ENCODE measurements at regions not wholly inside any gene's neighbourhood (a gene's known extent, or its start where the extent isn't known, plus 50 kb on each side); places are given as distances from the start of the nearest gene placed in this dataset.
A peak's percentile ranks its signal among the peaks of the same experiment; 100 is the strongest.

GRCh38 chr2:64383881-64384280 lies 70.1 kb upstream of the LGALSL start:
- Histone ChIP-seq H3K56ac (replicated peaks; ENCODE audit: insufficient read length, low read depth, low read length) (no peak overlapping the region), H3K14ac (ENCODE audit: insufficient read length) (no peak overlapping the region), H2BK5ac (ENCODE audit: low read depth, low read length) (no peak overlapping the region), H3K4ac (replicated peaks; ENCODE audit: insufficient read length, low read depth, low read length) (no peak overlapping the region), H3K18ac (ENCODE audit: extremely low read depth, low read length) (no peak overlapping the region), H2BK20ac (ENCODE audit: low read length) (no peak overlapping the region), H3K4me3 (ENCODE audit: extremely low read depth in 1 of 4, insufficient read depth in 2 of 4, low read depth in 3 of 4, low read length in 4 of 4) (no peak overlapping the region), H4K20me1 (replicated peaks in 1 of 2; ENCODE audit: control insufficient read depth in 1 of 2, insufficient read depth in 2 of 2, low read length in 2 of 2) (no peaks in the 10 kb centered on the region), H3K23me2 (ENCODE audit: low read depth, low read length) (no peaks in the 10 kb centered on the region), H3K4me2 (ENCODE audit: insufficient read depth in 1 of 2, low read depth in 2 of 2, low read length in 2 of 2) (no peak overlapping the region), H2BK120ac (replicated peaks; ENCODE audit: low read depth, low read length) (no peak overlapping the region), H3K23ac (ENCODE audit: insufficient read length) (no peak overlapping the region), H2BK12ac (ENCODE audit: low read depth, low read length) (no peak overlapping the region), H3K4me1 (replicated peaks in 1 of 4; ENCODE audit: control insufficient read depth in 3 of 4, insufficient read depth in 4 of 4, low read length in 3 of 4) (peaks cover 0 to 2% (median 0%) of the 10 kb centered on the region in 4 experiments; a peak in 1 of 7 replicates), H3K9ac (replicated peaks in 1 of 4; ENCODE audit: extremely low read depth in 1 of 4, low read depth in 3 of 4, low read length in 3 of 4) (no peak overlapping the region), H4K91ac (replicated peaks; ENCODE audit: insufficient read length, low read length) (no peak overlapping the region), H3K27ac (ENCODE audit: low read depth, low read length) (no peak overlapping the region), H2AFZ (ENCODE audit: low read length) (no peak overlapping the region), H3K27me3 (replicated peaks in 1 of 4; ENCODE audit: control insufficient read depth in 3 of 4, extremely low read depth in 1 of 4, insufficient read depth in 3 of 4, low read length in 3 of 4) (no peaks in the 10 kb centered on the region), H3K36me3 (ENCODE audit: control insufficient read depth in 2 of 4, insufficient read depth in 4 of 4, low read length in 3 of 4) (no peaks in the 10 kb centered on the region), H2BK15ac (ENCODE audit: low read length) (no peak overlapping the region), H3K79me2 (ENCODE audit: control insufficient read depth in 1 of 2, insufficient read depth in 2 of 2, low read length in 2 of 2) (no peaks in the 10 kb centered on the region), H4K8ac (ENCODE audit: extremely low read depth, insufficient read depth, low read length) (no peak overlapping the region), H4K5ac (ENCODE audit: insufficient read length, low read depth, low read length) (no peak overlapping the region), H3K79me1 (ENCODE audit: low read depth, low read length) (no peaks in the 10 kb centered on the region), H2AK5ac (ENCODE audit: low read depth, low read length) (no peak overlapping the region), H3K9me3 (ENCODE audit: insufficient read depth in 2 of 2, low read depth in 1 of 2, low read length in 1 of 2) (no peaks in the 10 kb centered on the region)
- ChIA-PET POLR2A (ENCODE audit: partially characterized antibody) (no interaction called here), CTCF (ENCODE audit: partially characterized antibody) (interaction anchor here (1.0 kb wide), 1 partner anchor 80 kb away, joined by 3 read pairs; no protein-coding TSS in a partner anchor)
- FAIRE-seq (no peak), DNase-seq (ENCODE audit: low read depth in 1 of 2, low spot score in 2 of 2) (peak in 1 of 2 experiments; percentile 22)
- 88% methylated on average over 3 of the region's 3 CpGs; no CpG with 5 or more reads in 1 of the 2 experiments for WGBS, 2 experiments (ENCODE audit: extremely low coverage in 1 of 2, insufficient coverage in 1 of 2, insufficient read length in 1 of 2, insufficient replicate concordance in 2 of 2, low coverage in 1 of 2, low lambda C conversion rate in 2 of 2, missing lambda C conversion rate in 1 of 2)
- TF ChIP-seq NRF1 (IDR thresholded peaks at IDR 0.05; ENCODE audit: low read depth, low read length) (no peak), ATF3 (IDR thresholded peaks at IDR 0.05; ENCODE audit: insufficient read depth, low read depth, low read length) (no peak), POU5F1 (IDR thresholded peaks at IDR 0.05; ENCODE audit: low read depth, low read length) (no peak)

All from H1 (cell line).